Esophagus (tissue), 2 donors: ENCODE measurements at regions not wholly inside any gene's neighbourhood (a gene's known extent, or its start where the extent isn't known, plus 50 kb on each side); places are given as distances from the start of the nearest gene placed in this dataset.
"Not testable (repeated sequence)": the region's sequence is repeated elsewhere in the genome, so short reads cannot be mapped to it uniquely, and the experiment has no call there.

Experiments used
- H3K27ac ChIP-seq, 2 donors: one replicate each; pipeline ENCODE4 v1.5.1; 2013; ENCODE audit warnings: low read depth in 2 of 2, mild to moderate bottlenecking in 2 of 2, inconsistent platforms in 1 of 2, low read length in 1 of 2, moderate library complexity in 1 of 2
- H3K27me3 ChIP-seq, 2 donors: one replicate each; pipeline ENCODE4 v1.6.1; 2013; ENCODE audit warnings: low read length in 2 of 2, control low read depth in 1 of 2, mild to moderate bottlenecking in 1 of 2; ENCODE audit not compliant: insufficient read depth in 2 of 2, control insufficient read depth in 1 of 2
- H3K36me3 ChIP-seq, 2 donors: one replicate each; pipeline ENCODE4 v1.6.1; 2013; ENCODE audit warnings: low read length in 1 of 2; ENCODE audit not compliant: control insufficient read depth in 2 of 2, insufficient read depth in 2 of 2
- H3K4me1 ChIP-seq, 2 donors: one replicate each; pipeline ENCODE4 v1.6.1; 2013; ENCODE audit warnings: low read length in 1 of 2; ENCODE audit not compliant: control insufficient read depth in 2 of 2, insufficient read depth in 2 of 2
- H3K4me3 ChIP-seq, 2 donors: one replicate each; pipeline ENCODE4 v1.5.1; 2013; ENCODE audit warnings: low read length in 2 of 2, mild to moderate bottlenecking in 2 of 2, low read depth in 1 of 2, moderate library complexity in 1 of 2
- H3K9me3 ChIP-seq, 2 donors: one replicate each; pipeline ENCODE4 v1.6.1; 2013; ENCODE audit warnings: mild to moderate bottlenecking in 2 of 2, low read depth in 1 of 2, low read length in 1 of 2, moderate library complexity in 1 of 2; ENCODE audit not compliant: control insufficient read depth in 2 of 2, insufficient read depth in 1 of 2
- WGBS, 2 donors: extraction: QIAGEN DNeasy Blood & Tissue Kit; methylation state at CpG; one replicate each; pipeline ENCODE4 v1.1.7; 2013; 5-methylcytosine and 5-hydroxymethylcytosine counted together
- donor health status: healthy with polysubstance abuse.
- donor health status: Bipolar disorder and iron deficiency.

DNA sequence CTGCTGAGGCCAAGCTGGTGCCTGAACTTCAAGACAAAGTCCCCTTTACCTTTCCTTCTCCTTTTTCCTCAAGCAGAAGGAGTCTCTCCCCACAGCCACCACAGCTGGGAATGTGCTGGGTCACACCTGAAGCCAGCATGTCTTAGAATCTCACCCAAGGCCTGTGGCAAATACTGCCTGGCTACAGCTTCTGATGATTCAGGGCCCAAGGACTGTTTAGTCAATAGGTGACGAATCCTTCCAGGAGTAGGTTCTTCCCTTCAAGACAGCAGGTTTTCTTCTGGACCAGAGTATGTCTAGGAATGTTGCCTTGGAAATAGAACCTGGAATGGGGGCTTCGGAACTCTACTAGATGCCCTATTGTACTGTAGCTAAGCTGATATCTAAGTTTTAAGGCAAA, 374.6 kb downstream of the KIF20B start:
- no peaks in the 10 kb centered on the region for H3K36me3 ChIP-seq
- H3K27me3 ChIP-seq: peaks cover 0 to 2% of the 10 kb centered on the region in 2 donors
- H3K27ac ChIP-seq: no peak overlapping the region
- no peaks in the 10 kb centered on the region for H3K4me1 ChIP-seq
- no peaks in the 10 kb centered on the region for H3K9me3 ChIP-seq
- 73 to 91% methylated on average over 2 of the region's 2 CpGs for WGBS, 2 donors
- no peak overlapping the region for H3K4me3 ChIP-seq

DNA sequence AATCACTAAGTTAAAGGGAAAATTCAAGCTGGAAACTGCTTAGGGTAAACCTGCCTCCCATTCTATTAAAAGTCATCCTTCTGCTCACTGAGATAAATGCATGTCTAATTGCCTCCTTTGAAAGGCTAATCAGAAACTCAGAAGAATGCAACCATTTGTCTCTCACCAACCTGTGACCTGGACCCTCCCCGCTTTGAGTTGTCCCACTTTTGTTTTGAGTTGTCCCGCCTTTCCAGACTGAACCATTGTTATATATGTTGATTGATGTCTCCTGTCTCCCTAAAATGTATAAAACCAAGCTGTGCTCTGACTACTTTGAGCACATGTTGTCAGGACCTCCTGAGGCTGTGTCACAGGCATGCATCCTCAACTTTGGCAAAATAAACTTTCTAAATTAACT, 378.4 kb downstream of the KIF20B start:
- no peaks in the 10 kb centered on the region for H3K4me1 ChIP-seq
- H3K27ac ChIP-seq: no peak overlapping the region
- peaks cover 0 to 2% of the 10 kb centered on the region in 2 donors for H3K27me3 ChIP-seq
- no peaks in the 10 kb centered on the region for H3K36me3 ChIP-seq
- no peak overlapping the region for H3K4me3 ChIP-seq
- 65 to 73% methylated on average over 2 of the region's 2 CpGs for WGBS, 2 donors
- no peaks in the 10 kb centered on the region for H3K9me3 ChIP-seq

DNA sequence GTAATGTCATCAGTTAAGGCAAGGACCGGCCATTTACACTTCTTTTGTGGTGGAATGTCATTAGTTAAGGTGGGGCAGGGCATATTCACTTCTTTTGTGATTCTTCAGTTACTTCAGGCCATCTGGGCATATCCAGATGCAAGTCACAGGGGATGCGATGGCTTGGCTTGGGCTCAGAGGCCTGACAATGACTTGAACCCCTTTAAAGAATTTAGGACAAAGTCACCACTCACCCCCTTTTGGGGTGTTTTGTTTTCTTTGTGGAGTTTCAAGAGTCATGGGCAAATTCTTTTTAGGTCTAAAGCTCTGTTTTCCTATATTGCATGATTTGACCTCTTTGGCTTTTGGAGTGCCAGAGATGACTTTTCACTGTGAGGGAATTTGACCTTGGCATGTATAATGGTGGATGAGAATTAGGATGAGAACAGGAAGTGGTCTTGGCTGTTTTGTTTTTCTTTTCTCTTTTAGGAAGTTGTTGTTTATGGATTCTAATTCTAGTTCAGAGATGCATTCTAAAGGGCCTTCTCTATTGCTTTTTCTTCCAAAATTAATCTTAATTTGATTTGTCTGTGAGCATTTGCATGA, 385.3 kb downstream of the KIF20B start:
- H3K9me3 ChIP-seq, H3K27ac ChIP-seq, H3K4me1 ChIP-seq, H3K27me3 ChIP-seq, H3K36me3 ChIP-seq, H3K4me3 ChIP-seq: not testable (repeated sequence)
- 79 to 91% methylated on average over 1 of the region's 2 CpGs for WGBS, 2 donors

DNA sequence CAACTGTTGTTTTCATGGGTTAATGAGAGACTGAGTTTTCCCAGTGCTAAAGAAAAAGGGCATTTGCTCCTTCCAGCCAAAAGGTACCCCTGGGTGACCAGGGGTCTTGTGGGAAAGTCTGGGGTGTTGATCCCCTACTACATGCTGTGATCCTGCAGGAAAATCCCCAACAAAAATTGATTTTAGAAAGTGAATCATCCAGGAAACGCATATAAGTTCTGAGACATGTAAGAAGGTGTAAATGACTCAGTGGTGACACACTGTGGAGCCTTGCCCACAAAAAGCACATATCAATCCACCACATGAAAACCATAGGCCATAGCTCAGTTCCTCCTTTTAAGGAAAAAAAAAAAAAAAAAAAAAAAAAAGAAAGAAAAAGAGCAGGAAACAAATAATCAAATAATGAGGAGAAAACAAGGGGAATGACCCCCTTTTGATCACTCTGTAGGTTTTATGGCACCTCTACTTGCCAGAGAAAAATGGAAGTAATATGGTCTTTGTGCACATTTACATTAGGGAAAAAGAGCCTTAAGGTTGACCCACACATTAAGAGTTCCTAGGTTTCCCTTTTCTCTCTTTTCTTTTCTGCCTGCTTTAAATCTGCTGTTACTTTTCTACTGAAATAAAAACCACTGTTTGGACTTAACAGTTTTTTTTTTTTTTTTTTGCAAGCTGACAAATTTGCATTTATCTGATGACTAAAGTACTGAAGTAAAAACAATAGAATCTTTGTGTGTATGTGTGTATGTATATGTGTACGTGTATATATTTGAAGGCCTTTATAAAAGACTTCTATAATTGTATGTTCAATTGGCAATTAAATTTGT, 386.0 kb downstream of the KIF20B start:
- 46 to 55% methylated on average over 2 of the region's 2 CpGs for WGBS, 2 donors
- no peaks in the 10 kb centered on the region for H3K27me3 ChIP-seq
- H3K9me3 ChIP-seq: no peaks in the 10 kb centered on the region
- no peak overlapping the region for H3K27ac ChIP-seq
- no peak overlapping the region for H3K4me3 ChIP-seq
- H3K36me3 ChIP-seq: no peaks in the 10 kb centered on the region
- no peaks in the 10 kb centered on the region for H3K4me1 ChIP-seq

DNA sequence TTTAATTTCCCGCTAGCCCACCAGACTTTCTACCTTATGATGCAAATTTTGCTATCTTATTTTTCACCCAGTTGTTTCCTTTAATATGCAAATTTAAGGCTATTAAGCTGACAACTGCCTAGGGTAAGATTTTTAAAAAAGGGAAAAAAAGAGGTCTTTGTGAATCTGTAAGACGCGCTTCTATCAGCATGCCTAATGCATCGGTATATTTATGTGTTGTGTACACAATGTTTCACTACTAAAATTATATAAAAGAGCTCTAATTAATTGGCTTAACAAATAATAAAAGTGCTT, 386.6 kb downstream of the KIF20B start:
- Histone ChIP-seq H3K27ac (no peak overlapping the region), H3K4me1 (no peaks in the 10 kb centered on the region), H3K36me3 (no peaks in the 10 kb centered on the region), H3K27me3 (no peaks in the 10 kb centered on the region), H3K9me3 (no peaks in the 10 kb centered on the region), H3K4me3 (no peak overlapping the region)
- 91 to 95% methylated on average over 4 of the region's 4 CpGs for WGBS, 2 donors

DNA sequence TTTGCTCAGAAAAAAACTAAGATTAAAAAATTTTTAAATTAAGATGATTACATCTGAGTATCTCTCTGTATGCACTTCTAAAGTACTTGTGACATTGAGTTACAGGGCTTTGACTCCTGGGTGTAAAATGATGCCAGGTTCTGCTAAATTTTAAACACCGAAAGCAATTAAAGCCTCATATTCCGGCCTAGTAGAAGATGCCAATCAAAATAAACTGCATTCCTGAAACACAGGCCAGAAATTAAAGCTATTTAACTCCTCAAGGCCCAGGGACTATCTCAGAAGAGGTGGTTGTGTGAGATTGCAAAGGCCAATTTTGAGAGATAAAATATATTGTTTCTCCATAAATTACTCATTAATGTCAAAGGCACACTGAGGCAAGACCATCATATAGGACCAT, 388.3 kb downstream of the KIF20B start:
- no peaks in the 10 kb centered on the region for H3K27me3 ChIP-seq
- H3K9me3 ChIP-seq: no peaks in the 10 kb centered on the region
- WGBS, 2 donors: 31 to 33% methylated on average over 2 of the region's 2 CpGs
- H3K4me1 ChIP-seq: no peaks in the 10 kb centered on the region
- no peaks in the 10 kb centered on the region for H3K36me3 ChIP-seq
- H3K4me3 ChIP-seq: no peak overlapping the region
- no peak overlapping the region for H3K27ac ChIP-seq

DNA sequence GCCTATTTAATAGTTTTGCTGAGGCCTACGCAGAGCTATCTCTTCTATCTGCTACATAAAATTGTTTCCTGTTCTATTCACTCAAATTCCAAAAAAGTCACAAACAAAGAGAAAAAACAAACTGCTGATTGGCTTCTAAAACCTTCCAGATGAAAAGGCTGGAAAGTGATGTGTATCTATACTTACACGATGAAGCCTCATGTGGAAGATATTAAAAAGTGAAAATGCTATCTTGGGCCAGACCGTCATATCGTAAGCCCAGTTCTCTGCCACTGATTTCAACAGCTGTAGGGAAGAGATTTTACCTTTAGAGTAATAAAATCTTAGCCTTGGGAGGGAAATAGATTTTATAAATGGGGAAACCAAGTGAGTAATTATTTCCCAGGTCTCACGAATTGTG, 394.8 kb downstream of the KIF20B start:
- H3K4me1 ChIP-seq: no peaks in the 10 kb centered on the region
- H3K36me3 ChIP-seq: no peaks in the 10 kb centered on the region
- 85 to 92% methylated on average over 5 of the region's 5 CpGs for WGBS, 2 donors

DNA sequence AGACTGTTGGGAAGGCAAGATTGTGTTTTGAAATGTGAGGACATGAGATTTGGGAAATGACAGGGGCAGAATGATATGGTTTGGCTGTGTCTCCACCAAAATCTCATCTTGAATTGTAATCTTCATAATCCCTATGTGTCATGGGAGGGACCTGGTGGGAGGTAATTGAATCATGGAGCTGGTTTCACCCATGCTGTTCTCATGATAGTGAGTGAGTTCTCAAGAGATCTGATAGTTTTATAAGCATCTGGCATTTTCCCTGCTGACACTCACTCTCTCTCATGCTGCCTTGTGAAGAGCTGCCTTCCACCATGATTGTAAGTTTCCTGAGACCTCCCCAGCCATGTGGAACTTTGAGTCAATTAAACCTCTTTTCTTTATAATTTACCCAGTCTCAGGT, 406.2 kb downstream of the KIF20B start:
- not testable (repeated sequence) for H3K9me3 ChIP-seq, H3K36me3 ChIP-seq, H3K4me3 ChIP-seq, H3K27me3 ChIP-seq, H3K4me1 ChIP-seq, H3K27ac ChIP-seq

More for the DNA sequence above, 394.8 kb downstream of the KIF20B start:
- Histone ChIP-seq H3K27me3 (no peaks in the 10 kb centered on the region), H3K27ac (no peak overlapping the region), H3K4me3 (no peak overlapping the region), H3K9me3 (no peaks in the 10 kb centered on the region)

DNA sequence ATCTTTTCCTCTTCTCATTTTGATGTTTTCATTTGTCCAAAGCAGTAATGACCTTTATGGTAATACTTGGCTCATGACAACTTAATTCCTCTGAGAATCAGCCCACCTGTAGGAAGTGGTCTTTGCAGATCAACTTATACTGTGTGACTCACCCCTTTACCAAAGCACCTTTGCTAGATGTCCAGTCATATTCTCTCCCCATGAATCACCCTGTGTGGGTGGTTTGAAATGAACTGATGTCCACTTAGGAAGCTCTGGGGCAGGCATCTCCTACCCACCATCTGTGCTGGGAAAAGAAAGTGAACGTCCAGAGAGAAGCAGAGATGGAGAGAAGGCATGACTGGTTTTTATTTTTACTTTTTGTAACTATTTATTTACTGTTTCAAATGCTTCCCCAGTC, 410.3 kb downstream of the KIF20B start:
- Histone ChIP-seq H3K27me3 (no peaks in the 10 kb centered on the region), H3K4me1 (no peaks in the 10 kb centered on the region), H3K36me3 (no peaks in the 10 kb centered on the region), H3K9me3 (no peaks in the 10 kb centered on the region), H3K27ac (no peak overlapping the region), H3K4me3 (no peak overlapping the region)
- WGBS, 2 donors: 50 to 53% methylated on average over 1 of the region's 1 CpG

DNA sequence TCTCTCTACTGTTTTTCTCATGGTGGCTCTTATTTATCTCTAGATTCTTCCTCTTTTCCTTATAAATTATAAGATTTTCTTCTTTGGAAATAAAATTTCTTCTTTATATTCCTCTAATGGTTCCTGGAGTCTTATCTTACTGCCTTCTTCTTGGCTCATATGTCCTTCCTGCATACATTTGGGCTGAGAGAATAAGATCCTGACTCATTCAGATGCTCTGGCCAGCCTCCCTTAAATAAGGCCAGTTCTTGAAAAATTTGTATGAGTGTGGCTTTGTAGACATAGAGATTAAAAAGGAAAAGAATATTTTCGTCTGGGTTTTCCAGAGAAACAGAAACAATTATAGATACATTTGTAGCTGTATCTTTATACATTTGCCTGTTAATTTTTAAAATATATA, 411.3 kb downstream of the KIF20B start:
- Histone ChIP-seq H3K9me3 (no peaks in the 10 kb centered on the region), H3K27ac (no peak overlapping the region), H3K27me3 (no peaks in the 10 kb centered on the region), H3K4me3 (no peak overlapping the region), H3K4me1 (no peaks in the 10 kb centered on the region), H3K36me3 (no peaks in the 10 kb centered on the region)
- 60 to 62% methylated on average over 1 of the region's 1 CpG for WGBS, 2 donors
